T1000 (cell line): ENCODE measurements at regions not wholly inside any gene's neighbourhood (a gene's known extent, or its start where the extent isn't known, plus 50 kb on each side); places are given as distances from the start of the nearest gene placed in this dataset.
"Not testable (repeated sequence)": the region's sequence is repeated elsewhere in the genome, so short reads cannot be mapped to it uniquely, and the experiment has no call there.

Source experiments
- DNase-seq: peaks from one replicate; lab custom pipeline; 2025; ENCODE audit warnings: mixed read lengths; lab: John Stamatoyannopoulos, UW

- no peak for DNase-seq
These were observed 253.7 kb upstream of the DIAPH2 start for GRCh38 chrX:96430756-96431455.

GRCh38 chrX:96432647-96433046 is 252.0 kb upstream of the DIAPH2 start:
- DNase-seq: no peak

DNA sequence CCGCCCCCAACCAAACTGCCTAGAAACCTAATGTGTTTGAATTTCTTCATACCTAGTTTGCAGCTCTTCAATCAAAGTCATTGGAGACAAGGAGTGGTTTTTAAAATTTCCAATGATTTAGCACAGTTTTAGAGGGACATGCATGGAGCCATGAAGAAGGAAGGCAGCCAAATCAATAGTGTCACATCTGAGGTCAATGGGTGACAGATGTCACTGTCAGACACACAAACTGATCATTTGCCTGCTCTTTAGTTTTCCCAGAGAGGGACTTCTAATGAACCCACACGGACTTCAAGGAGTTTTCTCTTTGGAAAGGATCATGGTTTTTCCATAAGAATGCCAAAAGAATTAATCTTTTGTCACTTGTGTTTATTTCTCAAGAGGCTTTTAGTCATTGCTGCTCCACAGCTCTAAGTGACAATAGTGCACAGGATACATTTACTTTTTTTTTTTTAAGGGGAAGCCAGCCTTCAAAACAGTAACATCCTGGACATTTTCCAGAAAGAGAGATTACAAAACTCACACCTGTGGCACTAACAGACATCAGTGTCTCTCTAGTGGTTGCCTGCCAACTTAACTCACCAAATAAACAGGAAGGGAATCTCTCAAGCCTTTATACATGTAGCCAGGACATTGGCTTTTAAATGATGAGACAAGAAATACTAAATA is 251.1 kb upstream of the DIAPH2 start:
- no peak for DNase-seq

GRCh38 chrX:96435378-96436035 is 249.1 kb upstream of the DIAPH2 start:
- DNase-seq: no peak

DNA sequence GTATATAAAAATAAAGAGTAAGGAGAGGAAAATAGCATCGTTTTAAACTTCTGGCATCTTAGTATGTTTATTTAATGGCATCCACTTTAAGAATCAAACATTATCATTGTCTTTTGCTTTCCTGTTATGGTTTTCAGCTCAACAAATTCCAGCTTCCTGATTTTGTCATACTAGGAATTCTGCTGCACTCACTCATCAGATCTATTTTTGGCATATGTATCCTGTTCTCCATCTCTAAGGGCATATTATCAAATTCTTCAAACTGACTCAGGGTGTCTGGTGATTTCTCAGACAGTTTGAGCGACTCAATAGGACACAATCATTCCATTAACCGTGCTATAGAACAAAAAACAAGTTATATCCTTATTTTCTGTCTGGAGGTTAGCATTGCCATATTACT is 248.5 kb upstream of the DIAPH2 start:
- DNase-seq: no peak

DNA sequence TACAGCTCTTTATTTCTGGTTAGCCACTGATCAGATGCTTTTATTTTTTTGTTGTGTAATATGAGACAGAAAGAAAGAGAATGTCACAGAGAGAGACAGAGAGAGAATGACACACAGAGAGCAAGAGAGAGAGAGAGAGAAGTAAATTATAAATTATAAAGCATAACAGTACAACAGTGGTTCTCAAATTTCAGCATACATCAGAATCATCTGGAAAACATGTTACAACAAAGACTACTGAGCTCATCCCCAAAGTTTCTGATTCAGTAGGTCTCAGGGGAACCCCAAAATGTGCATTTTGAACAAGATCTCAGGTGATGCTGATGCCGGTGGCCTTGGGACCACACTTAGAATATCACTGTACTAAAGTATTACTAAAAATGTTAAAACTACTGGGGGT is 245.8 kb upstream of the DIAPH2 start:
- no peak for DNase-seq

- DNase-seq: no peak
These were observed 243.7 kb upstream of the DIAPH2 start for GRCh38 chrX:96440941-96441340.

GRCh38 chrX:96445531-96446065 is 239.0 kb upstream of the DIAPH2 start:
- DNase-seq: no peak

- DNase-seq: no peak
These were observed 238.1 kb upstream of the DIAPH2 start for GRCh38 chrX:96446524-96446923.

DNA sequence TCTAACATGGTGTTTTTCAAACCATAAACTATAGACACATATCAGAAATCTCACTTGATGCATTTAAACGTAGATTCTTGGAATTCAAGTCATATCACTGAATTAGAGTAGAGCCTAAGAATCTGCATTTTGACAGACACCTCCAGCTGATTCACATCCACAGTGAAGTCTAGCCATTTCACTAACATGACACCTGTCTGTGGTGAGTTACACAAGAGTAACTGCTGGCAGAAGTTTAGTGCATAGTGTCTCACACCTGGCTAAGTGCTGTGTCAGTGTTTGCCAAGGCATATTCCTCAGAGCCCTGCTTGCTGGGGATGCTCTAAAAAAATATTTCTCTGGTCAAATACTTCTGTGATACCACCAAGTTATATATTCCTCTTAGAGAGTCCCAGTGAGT is 237.5 kb upstream of the DIAPH2 start:
- no peak for DNase-seq

GRCh38 chrX:96449191-96449590 is 235.5 kb upstream of the DIAPH2 start:
- no peak for DNase-seq

DNA sequence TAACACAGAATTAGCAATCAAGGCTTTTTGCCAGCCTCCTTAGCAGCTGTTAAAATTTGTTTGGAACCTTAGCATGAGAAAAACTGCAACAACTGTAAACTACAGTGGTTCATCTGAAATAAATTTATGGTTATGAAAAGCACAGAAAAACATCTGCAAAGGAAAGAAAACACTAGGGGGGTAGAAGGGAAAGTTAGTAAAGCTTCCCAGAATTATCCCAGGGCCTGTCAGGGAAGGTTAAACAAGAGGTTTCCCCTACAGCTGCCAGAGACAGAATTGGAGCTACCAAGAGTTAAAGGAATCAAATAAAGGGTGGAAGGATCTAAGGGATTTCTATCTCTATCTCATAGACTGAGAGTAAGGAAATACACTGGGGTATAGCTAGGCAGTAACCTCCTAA is 234.7 kb upstream of the DIAPH2 start:
- DNase-seq: no peak

- no peak for DNase-seq
These were observed 231.5 kb upstream of the DIAPH2 start for GRCh38 chrX:96453139-96453538.

GRCh38 chrX:96455078-96455477 is 229.6 kb upstream of the DIAPH2 start:
- DNase-seq: no peak

- DNase-seq: no peak
These were observed 219.6 kb upstream of the DIAPH2 start for GRCh38 chrX:96464880-96465558.

DNA sequence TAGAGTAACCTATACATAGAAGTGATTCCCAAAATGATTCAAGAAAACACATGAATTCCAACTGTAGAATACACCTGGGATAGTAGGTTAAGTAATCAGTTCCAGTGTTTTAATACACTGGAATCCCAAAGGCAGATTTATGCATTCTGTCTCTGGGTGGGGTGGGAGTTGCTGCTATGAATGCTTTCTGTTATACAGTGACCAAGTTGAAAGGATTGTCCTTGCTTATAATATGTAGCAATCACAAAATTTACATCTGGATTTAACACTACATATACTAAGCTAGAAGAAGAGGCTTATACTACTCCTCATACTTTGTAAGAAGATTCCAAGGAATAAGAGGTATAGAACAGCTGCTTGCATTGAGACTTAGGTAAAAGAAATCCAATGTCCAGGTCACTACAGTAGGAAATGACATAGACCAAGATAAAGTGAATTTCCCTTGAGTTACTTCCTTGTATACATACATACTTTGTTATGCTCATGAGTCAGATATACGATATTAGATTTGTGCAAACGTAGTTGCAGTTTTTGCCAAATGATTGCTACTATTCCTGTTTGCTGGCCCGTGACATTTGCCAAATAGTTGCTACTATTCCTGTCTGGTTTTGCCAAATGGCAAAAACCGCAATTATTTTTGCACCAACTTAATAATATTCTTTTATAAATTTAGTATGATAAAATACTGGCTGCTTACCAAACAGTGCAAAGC is 210.5 kb upstream of the DIAPH2 start:
- DNase-seq: no peak

- no peak for DNase-seq
These were observed 209.9 kb upstream of the DIAPH2 start for GRCh38 chrX:96474741-96475125.

GRCh38 chrX:96480081-96480480 is 204.6 kb upstream of the DIAPH2 start:
- DNase-seq: no peak

GRCh38 chrX:96481831-96482230 is 202.8 kb upstream of the DIAPH2 start:
- no peak for DNase-seq

- DNase-seq: no peak
These were observed 200.9 kb upstream of the DIAPH2 start for GRCh38 chrX:96483647-96484160.

- DNase-seq: not testable (repeated sequence)
These were observed 198.0 kb upstream of the DIAPH2 start for GRCh38 chrX:96486687-96487086.

DNA sequence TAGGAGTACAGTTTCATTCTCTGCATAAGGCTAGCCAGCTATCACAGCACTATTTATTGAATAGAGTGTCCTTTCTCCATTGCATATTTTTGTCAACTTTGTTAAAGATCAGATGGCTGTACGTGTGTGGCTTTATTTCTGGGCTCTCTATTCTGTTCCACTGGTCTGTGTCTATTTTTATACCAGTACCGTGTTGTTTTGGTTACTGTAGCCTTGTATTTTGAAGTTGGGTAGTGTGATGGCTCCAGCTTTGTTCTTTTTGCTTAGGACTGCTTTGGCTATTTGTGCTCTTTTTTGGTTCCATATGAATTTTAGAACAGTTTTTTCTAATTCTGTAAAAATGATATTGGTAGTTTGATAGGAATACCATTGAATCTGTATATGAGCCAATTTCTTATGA is 182.1 kb upstream of the DIAPH2 start:
- DNase-seq: no peak
